ENCODE measurements at regions not wholly inside any gene's neighbourhood (a gene's known extent, or its start where the extent isn't known, plus 50 kb on each side); places are given as distances from the start of the nearest gene placed in this dataset.

GRCh38 chr11:86141727-86142126 lies 72.8 kb upstream of the PICALM start:
- intact Hi-C loops (cut with micrococcal nuclease), result no loop called here
- TF ChIP-seq CTCF (IDR thresholded peaks at IDR 0.05), result no peak
- Mint-ChIP-seq H3K27me3 (no peaks in the 10 kb centered on the region), H3K9me3 (no peaks in the 10 kb centered on the region), H3K4me3 (no peak overlapping the region), H3K27ac (no peak overlapping the region), H3K4me1 (ENCODE audit: low read depth) (peaks cover 36% of the 10 kb centered on the region), H3K36me3 (ENCODE audit: low read depth) (no peaks in the 10 kb centered on the region)
- POLR2A ChIA-PET, result interaction anchor here (1.5 kb wide), 1 partner anchor 34 kb away, joined by 3 read pairs; no protein-coding TSS in a partner anchor
- CTCF ChIA-PET, result no interaction called here
- ATAC-seq (no peak), DNase-seq (no peak)

- ChIA-PET CTCF (no interaction called here), POLR2A (interaction anchor here (0.9 kb wide), 1 partner anchor 71 kb away, joined by 3 read pairs; no protein-coding TSS in a partner anchor)
- ATAC-seq (no peak), DNase-seq (no peak)
- Mint-ChIP-seq H3K27me3 (no peaks in the 10 kb centered on the region), H3K4me3 (no peak overlapping the region), H3K27ac (peak overlapping the region; percentile 12), H3K9me3 (no peaks in the 10 kb centered on the region), H3K36me3 (ENCODE audit: low read depth) (no peaks in the 10 kb centered on the region), H3K4me1 (ENCODE audit: low read depth) (peaks cover 36% of the 10 kb centered on the region)
- TF ChIP-seq CTCF (IDR thresholded peaks at IDR 0.05), result no peak
- intact Hi-C loops (cut with micrococcal nuclease), result no loop called here
Measured at GRCh38 chr11:86140334-86140990, 71.6 kb upstream of the PICALM start.

GRCh38 chr11:86138958-86139357 lies 70.1 kb upstream of the PICALM start:
- Mint-ChIP-seq H3K36me3 (ENCODE audit: low read depth) (no peaks in the 10 kb centered on the region), H3K27me3 (no peaks in the 10 kb centered on the region), H3K4me3 (peak overlapping the region; percentile 9), H3K4me1 (ENCODE audit: low read depth) (peaks cover 32% of the 10 kb centered on the region), H3K9me3 (no peaks in the 10 kb centered on the region), H3K27ac (peak overlapping the region; percentile 77)
- POLR2A ChIA-PET, result interaction anchor here (1.4 kb wide), 1 partner anchor 97 kb away, joined by 3 read pairs; no protein-coding TSS in a partner anchor
- TF ChIP-seq CTCF (IDR thresholded peaks at IDR 0.05), result no peak
- CTCF ChIA-PET, result interaction anchor here (0.8 to 2.3 kb wide), 3 partner anchors 14 to 91 kb away, joined by 3 to 15 read pairs (median 3); no protein-coding TSS in a partner anchor
- peak; percentile 53 for DNase-seq
- intact Hi-C loops (cut with micrococcal nuclease), result loop anchor here (5.0 kb wide), 1 partner anchor 38 kb away; no protein-coding TSS in a partner anchor
- ATAC-seq, result peak; percentile 84

GRCh38 chr11:86136538-86136937 lies 67.7 kb upstream of the PICALM start:
- ChIA-PET CTCF (interaction anchor here (1.1 to 2.3 kb wide), 3 partner anchors 10 to 57 kb away, joined by 3 to 15 read pairs (median 5); no protein-coding TSS in a partner anchor), POLR2A (interaction anchor here (0.7 kb wide), 1 partner anchor 185 kb away, joined by 3 read pairs; no protein-coding TSS in a partner anchor)
- Mint-ChIP-seq H3K4me3 (no peak overlapping the region), H3K27ac (no peak overlapping the region), H3K4me1 (ENCODE audit: low read depth) (peaks cover 21% of the 10 kb centered on the region), H3K27me3 (no peaks in the 10 kb centered on the region), H3K9me3 (no peaks in the 10 kb centered on the region), H3K36me3 (ENCODE audit: low read depth) (no peaks in the 10 kb centered on the region)
- intact Hi-C loops (cut with micrococcal nuclease), result loop anchor here (5.0 kb wide), 1 partner anchor 41 kb away; no protein-coding TSS in a partner anchor
- no peak for TF ChIP-seq CTCF (IDR thresholded peaks at IDR 0.05)
- no peak for ATAC-seq
- no peak for DNase-seq

- no peak for TF ChIP-seq CTCF (IDR thresholded peaks at IDR 0.05)
- CTCF ChIA-PET, result interaction anchor here (0.9 kb wide), 1 partner anchor 34 kb away, joined by 3 read pairs; no protein-coding TSS in a partner anchor
- intact Hi-C loops (cut with micrococcal nuclease), result loop anchor here (5.0 kb wide), 1 partner anchor 42 kb away; no protein-coding TSS in a partner anchor
Measured at GRCh38 chr11:86135319-86135714, 66.4 kb upstream of the PICALM start.

More at GRCh38 chr11:86135319-86135714, 66.4 kb upstream of the PICALM start:
- DNase-seq (no peak), ATAC-seq (no peak)
- no peak overlapping the region for H3K27ac Mint-ChIP-seq
- no peaks in the 10 kb centered on the region for H3K9me3 Mint-ChIP-seq
- POLR2A ChIA-PET, result no interaction called here
- peaks cover 14% of the 10 kb centered on the region for H3K4me1 Mint-ChIP-seq (ENCODE audit: low read depth)
- no peak overlapping the region for H3K4me3 Mint-ChIP-seq
- no peaks in the 10 kb centered on the region for H3K27me3 Mint-ChIP-seq
- H3K36me3 Mint-ChIP-seq (ENCODE audit: low read depth), result no peaks in the 10 kb centered on the region
